ENCODE measurements at regions not wholly inside any gene's neighbourhood (a gene's known extent, or its start where the extent isn't known, plus 50 kb on each side); places are given as distances from the start of the nearest gene placed in this dataset.

DNA sequence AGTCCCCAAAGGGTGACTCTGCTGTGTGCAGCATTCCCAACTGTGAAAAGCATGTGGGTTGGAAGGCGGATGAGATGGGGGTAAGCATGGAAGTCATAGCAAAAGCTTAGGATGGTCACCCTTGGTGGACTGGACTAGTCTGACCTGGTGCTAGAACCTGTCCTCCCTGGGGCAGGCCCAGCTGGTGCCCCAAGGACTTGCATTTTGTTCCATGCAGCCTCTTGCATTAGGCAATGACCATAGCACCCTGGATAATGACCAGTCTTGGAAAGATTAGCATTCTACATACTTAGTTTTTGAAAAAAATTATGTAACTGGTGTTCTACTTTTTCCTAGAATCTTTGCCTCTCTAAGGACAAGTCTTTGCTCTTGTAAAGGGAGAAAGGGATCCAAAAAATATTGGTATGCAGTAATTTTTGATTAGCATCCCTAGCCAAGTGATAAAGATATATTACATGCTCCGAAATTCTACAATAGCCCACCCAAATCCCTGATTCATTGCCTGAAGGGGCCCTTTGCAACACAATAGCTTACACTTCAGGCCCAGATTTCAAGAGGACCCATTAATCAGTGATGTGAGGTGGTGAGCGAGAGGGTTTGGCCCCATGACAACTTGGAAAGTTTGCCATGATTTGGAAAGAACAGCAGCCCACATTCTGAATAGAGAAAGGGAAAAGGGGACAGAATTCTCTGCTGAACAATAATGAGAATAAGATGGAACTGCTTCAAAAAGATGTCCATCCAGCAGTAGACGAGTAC lies 93.3 kb upstream of the CD180 start:
- DNase-seq: no peak

DNA sequence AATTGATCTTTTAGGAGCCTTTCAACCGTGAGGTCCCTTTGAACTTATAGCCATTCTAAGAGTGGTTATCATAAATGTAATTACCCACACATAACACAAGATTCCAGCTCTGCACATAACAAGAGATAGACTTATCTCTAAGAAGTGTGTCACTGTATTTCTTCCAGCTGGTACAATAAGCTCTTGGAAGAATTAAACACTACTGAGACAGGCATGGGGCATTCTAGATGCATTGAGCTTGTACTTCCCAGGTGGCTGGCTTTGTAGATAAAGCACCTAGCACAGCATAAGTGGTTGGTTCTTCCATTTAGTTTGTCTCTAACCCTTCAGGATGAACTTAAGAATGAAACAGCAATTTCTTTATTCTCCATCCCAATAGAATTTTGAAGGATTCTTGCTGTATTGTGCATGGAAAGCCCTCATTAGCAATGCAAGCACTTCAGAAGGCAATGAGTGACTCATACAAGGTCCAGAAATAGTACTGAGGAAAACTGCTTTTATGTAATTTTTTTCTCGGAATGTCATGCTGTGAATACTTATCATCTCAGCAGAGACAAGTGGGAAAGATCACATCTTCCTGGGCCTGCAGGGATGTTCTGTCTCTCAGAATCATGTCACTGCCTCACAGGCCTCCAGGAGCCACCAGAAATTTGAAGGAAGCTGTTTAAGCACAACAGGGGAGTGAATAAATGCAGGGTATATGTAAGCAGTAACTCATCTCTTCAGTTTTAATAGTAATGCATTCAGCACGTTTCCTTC lies 91.1 kb upstream of the CD180 start:
- no peak for DNase-seq

DNA sequence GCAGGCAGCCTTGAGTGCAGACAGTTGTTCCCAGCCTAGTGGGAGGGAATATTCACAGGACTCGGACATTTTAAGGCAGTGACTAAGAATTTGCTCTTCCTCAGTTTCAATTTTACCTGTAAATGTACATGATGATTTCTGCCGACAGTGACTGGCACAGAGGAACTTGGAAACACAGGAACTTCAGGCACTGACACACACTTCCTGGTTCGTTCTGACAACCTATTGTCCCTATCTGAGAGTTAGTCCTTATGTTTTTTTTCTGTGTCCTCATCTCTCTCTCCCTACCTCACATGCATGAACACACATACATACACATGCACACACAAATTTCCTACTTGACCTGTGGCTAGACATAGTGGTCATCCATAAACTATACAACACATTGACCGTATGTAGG lies 89.4 kb upstream of the CD180 start:
- DNase-seq: no peak

DNA sequence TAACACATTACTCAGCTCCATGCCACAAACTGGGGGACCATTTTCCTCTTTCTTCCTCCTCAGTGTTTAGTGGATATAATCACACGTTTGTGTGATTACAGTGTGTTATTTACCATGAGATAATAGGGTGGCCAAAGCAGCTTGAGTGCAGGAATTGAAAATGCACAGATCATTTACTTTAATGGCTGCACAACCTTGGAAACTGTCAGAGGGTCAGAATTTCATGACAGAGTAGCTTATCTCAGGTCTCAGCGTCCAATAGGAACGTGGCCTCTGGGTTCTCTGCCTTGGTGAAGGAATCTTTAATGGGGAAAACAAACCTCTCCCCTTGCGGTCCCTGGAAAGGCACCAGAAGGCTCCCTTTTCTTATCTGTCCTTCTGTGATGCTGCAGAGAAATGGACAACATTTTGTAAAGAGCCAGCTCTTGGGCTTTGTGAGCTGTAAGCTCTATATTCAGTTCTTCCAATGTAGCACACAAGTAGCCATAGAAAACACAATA lies 87.4 kb upstream of the CD180 start:
- no peak for DNase-seq

- no peak for DNase-seq
These were observed 86.8 kb upstream of the CD180 start for GRCh38 chr5:67283275-67283987.

- DNase-seq: no peak
These were observed 85.3 kb upstream of the CD180 start for GRCh38 chr5:67281874-67282273.

DNA sequence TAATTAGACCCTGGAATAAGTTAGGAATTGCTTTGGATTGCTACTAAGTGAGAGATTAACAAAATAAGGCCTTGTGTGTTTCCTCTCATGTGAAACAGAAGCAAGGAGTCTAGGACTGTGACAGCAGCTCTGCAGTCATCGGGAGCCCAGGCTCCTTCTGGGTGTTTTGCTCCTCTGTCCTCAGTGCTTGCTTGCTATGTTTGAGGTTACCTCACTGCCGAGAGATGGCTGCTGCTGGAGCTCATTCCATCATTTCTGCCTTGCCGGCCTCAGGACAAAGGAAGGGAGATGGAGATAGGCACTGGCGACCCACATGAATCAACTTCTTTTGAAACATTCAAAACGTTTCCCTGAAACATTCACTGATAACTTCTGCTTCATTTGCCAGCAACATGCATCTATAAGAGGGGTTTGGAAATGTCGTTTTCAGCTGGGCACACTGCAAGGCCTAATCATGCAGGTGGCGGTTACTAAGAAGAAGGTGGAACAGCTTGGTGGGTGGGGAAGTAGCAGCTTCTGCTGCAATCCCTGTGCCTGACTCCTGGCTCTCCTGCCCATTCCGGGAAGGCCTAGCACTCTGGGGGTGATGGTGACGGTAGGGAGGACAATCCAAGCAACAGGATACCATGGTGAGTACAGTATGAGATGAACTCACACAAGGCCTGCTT lies 77.2 kb upstream of the CD180 start:
- DNase-seq: no peak

- DNase-seq: no peak
These were observed 76.0 kb upstream of the CD180 start for GRCh38 chr5:67272453-67273130.

- no peak for DNase-seq
These were observed 71.8 kb upstream of the CD180 start for GRCh38 chr5:67268231-67269021.

DNA sequence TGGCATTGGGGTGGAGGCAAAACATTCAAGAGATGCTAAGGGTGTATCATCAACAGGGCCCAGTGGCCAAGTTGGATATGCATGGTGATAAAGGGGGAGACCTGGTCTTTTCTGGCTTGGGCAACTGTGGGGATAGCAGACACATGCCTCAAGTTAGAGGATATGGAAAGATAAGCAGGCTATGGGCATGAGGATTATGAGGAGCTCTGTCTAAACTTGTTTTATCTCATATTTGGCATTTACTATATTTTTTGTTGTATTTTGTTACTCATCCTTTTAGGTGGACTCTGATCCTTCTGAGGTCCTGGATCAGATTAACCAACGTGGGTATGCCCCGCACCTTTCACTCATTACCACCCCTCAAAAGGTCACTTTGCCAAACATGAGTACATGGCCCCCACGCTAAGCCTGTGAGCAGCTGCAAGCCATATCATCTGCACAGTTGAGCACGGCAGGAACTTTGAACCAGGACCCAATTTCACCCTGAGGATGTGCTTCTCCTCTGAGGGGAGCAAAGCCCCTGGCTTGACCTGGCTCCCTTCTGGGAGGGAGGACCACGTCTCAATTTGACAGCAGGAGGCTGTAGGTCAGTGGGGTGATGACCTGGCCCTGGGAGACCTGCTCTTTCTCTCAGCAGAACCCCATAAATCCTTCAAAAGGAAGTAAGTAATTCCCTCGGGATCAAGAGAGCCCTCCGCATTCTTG lies 71.1 kb upstream of the CD180 start:
- DNase-seq: no peak

- DNase-seq: no peak
These were observed 70.2 kb upstream of the CD180 start for GRCh38 chr5:67266654-67267350.

- DNase-seq: no peak
These were observed 69.4 kb upstream of the CD180 start for GRCh38 chr5:67265951-67266350.

DNA sequence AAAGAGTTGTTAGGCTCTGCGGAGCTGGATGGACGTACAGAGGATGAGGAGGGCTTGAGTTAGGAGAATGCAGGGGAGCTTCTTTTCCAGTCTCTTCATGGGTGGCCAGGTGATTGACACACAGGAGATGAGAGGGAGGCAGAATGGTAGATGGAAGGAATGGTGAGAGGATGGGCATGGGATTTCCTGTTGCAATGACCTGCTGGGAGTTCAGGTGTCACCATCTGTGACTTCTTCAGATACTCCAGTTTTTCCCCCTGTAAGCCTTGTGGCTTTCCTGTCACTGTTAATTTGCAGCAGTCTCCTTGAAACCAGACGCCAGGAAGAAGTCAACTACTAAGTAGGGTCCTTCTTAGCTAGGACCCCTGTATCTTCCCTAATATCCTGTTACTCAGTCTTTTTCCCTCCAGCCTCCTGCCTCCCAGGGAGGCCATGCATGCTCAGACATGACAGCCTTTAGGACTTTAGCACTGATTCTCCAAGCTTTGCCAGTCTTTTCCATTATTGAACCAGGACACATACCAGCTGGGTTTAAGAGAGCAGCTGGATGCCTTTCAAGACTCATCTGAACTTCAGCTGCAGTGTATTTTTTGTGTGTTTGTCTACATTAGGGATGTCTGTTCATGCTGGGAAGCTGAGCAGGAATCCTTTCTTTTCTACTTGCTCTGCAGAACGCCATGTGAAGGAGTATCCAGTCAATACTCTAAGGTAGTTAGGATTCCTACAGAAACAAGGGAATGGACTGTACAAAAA lies 67.2 kb upstream of the CD180 start:
- no peak for DNase-seq

DNA sequence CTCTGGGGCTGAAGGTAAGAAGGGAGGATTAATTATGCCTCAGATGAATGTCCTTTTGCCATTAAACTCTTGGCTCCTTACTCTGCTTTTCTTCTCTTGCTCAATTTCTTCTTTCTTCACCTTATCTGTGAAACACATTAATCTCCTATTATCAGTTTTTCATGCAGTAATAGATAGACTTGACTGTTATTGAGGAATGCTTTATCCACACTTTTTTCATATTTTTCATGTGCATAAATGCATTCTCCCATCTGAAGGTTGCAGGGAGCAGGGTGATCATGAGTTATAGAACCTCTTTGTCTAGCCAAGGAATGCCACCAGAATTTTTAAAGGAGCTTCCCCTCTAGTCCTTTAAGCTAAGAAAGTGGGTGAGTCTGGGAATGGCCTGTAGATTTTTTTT lies 66.4 kb upstream of the CD180 start:
- no peak for DNase-seq

- DNase-seq: no peak
These were observed 65.6 kb upstream of the CD180 start for GRCh38 chr5:67262206-67262605.

DNA sequence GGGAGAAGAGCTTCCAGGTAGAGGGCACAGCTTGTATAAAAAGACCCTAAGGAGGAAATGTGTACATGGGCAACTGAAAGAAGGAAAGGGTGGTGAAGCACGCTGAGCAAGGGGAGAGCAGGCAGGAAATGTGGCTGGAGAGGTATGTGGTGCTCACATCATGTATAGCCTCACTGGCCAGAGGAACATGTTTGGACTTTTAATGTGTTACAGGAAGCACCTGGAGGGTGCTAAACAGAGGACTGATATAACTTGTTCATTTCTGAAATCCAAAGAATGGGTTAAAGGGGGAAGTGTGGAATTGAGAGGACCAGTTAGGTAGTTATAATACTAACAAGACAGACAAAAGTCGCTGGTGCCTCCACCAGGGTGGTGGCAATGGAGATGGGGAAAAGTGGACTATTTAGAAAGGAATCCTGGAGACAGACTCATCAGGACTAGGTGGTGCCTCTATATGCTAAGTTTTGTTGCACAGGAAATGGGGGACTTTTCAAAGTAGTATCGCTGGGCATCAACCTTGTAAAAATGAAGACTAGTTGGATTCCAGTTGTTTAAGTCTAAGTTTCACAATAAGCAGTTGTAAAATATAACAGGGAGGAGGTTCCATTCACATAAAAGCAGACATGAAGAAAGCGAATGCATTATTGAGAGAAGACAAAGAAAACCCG lies 63.1 kb upstream of the CD180 start:
- no peak for DNase-seq

DNA sequence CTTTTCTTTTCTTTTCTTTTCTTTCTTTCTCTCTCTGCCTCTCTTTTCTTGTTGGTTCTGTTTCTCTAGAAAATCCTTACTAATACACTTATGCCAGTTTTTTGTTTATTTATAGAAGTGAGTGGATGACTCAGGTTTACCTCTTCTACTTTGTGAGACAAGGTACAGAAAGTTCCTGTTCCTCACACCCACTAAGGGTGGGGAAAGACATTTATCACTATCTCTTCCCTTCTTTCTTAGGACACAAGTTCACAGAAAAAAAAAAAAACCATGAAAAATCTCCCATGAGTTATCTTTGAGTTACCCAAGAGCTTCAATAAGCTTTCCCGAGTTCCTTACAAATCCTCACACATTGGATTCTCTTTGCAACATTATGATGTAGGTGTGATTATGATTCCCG lies 60.9 kb upstream of the CD180 start:
- no peak for DNase-seq

DNA sequence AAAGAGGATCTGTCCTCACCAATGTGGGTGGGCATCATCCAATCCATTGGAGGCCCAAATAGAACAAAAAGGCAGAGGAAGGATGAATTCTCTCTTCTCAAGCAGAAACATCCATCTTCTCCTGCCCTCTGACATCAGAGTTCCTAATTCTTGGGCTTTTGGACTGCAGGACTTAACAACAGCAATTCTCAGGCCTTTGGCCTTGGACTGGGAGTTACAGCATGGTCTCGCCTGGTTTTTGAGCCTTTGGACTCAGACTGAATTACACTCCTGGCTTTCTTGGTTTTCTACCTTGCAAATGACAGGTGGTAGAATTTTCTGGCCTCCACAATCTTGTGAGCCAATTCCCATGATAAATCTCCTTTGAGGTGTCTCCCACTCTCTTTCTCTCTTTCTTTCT lies 60.5 kb upstream of the CD180 start:
- DNase-seq: no peak

DNA sequence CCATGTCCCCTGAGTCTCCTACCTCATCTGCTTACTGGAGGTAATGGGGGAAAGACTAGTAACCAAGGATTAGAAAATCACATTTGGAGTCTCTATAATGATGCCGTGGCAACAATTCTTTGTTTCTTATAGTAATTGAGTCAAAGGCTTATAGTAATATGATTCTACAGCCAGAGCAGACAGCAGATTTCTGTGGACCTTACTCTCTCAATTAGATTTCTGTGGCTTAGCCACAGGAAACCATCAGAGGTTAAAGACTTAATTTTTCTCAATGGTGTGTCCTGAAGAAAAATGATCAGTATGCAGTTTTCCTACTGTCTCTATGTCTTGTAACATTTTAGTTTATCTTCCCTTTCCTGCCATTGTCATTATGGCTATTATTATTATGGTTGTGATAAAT lies 59.3 kb upstream of the CD180 start:
- DNase-seq: no peak

Data from 8988T (cell line).